K562 (cell line): ENCODE measurements at regions not wholly inside any gene's neighbourhood (a gene's known extent, or its start where the extent isn't known, plus 50 kb on each side); places are given as distances from the start of the nearest gene placed in this dataset.
A peak's percentile ranks its signal among the peaks of the same experiment; 100 is the strongest.

Experiments
- ATAC-seq: fragments of 200-7000 bp; cut with Tn5 transposase; 3 replicates; pipeline ENCODE4 v1.9.1; 2020; ENCODE audit warnings: moderate library complexity
- BruUV-seq: library from RNA; stranded (reverse); fragments of 400-500 nt; replicated peaks from 2 replicates; lab custom pipeline; 2021; lab: Mats Ljungman, UMichigan
- CTCF ChIA-PET: fragments of 300-600 bp; formaldehyde crosslinking; extraction: SDS; loops from one replicate; lab custom pipeline; 2021; ENCODE audit warnings: low intra/inter-chr PET ratio; lab: Yijun Ruan, JAX
- POLR2A ChIA-PET: fragments of 300-600, 350-650 bp; sonication (Branson Sonifier 250); formaldehyde crosslinking; extraction: SDS; loops from one replicate; lab custom pipeline; 2021; ENCODE audit warnings: antibody characterized with exemption, inconsistent platforms; lab: Yijun Ruan, JAX
- DNase-seq, 4 experiments: peaks; one replicate each; pipeline versions ENCODE4 v3.0.0 to v3.0.0-alpha.2; 2011 to 2018; ENCODE audit warnings: low spot score in 3 of 4, mixed read lengths in 3 of 4; ENCODE audit errors: extremely low read depth in 1 of 4
- FAIRE-seq: peaks from 2 replicates; lab custom pipeline; 2011; peaks lifted over from hg19 to GRCh38; lab: Jason Lieb, UNC
- H2AFZ ChIP-seq: 2 replicates; pipeline ENCODE4 v1.6.0; 2011; ENCODE audit warnings: low read depth, low read length, control low read depth, inconsistent platforms
- H3K27ac ChIP-seq: fragments of 200-600 bp; 3 replicates; pipeline ENCODE4 v1.8.0; 2011; ENCODE audit warnings: low read depth, mild to moderate bottlenecking, control low read depth, inconsistent platforms, low read length, moderate library complexity, mixed read lengths; ENCODE audit errors: extremely low read depth
- H3K27me3 ChIP-seq, 2 experiments: fragments of 300-600 bp in 1 of 2; 2 replicates in 1 of 2; 3 replicates in 1 of 2; pipeline versions ENCODE4 v1.6.0 to v1.8.0; 2011; ENCODE audit warnings: inconsistent platforms in 2 of 2, low read length in 2 of 2, mild to moderate bottlenecking in 1 of 2, mixed read lengths in 1 of 2, moderate library complexity in 1 of 2; ENCODE audit not compliant: control insufficient read depth in 2 of 2, insufficient read depth in 2 of 2
- H3K36me3 ChIP-seq: fragments of 300-600 bp; 3 replicates; pipeline ENCODE4 v1.8.0; 2011; ENCODE audit warnings: mild to moderate bottlenecking, low read length, inconsistent platforms; ENCODE audit not compliant: control insufficient read depth, insufficient read depth
- H3K4me1 ChIP-seq, 2 experiments: fragments of 200-600 bp in 1 of 2; replicated peaks in 1 of 2; 2 replicates in 1 of 2; 3 replicates in 1 of 2; pipeline versions ENCODE4 v1.5.1 to v1.8.0; 2011; ENCODE audit warnings: inconsistent platforms in 2 of 2, low read length in 2 of 2, mild to moderate bottlenecking in 1 of 2, mixed read lengths in 1 of 2, moderate library complexity in 1 of 2; ENCODE audit not compliant: control insufficient read depth in 2 of 2, insufficient read depth in 2 of 2
- H3K4me2 ChIP-seq: 2 replicates; pipeline ENCODE4 v1.6.1; 2011; ENCODE audit warnings: low read length, control low read depth, inconsistent platforms, mixed read lengths; ENCODE audit not compliant: insufficient read depth
- H3K4me3 ChIP-seq: fragments of 200-600 bp; sonication (generic), shearing (Covaris generic); 2 replicates; pipeline ENCODE4 v1.5.1; 2016; ENCODE audit warnings: control low read depth, inconsistent platforms
- H3K79me2 ChIP-seq: fragments of 200-600 bp; 3 replicates; pipeline ENCODE4 v1.8.0; 2011; ENCODE audit warnings: low read length, inconsistent platforms; ENCODE audit not compliant: control insufficient read depth, insufficient read depth
- H3K9ac ChIP-seq, 2 experiments: 2 replicates each; pipeline versions ENCODE4 v1.6.0 to v1.6.1; 2011; ENCODE audit warnings: low read depth in 2 of 2, low read length in 2 of 2, control low read depth in 1 of 2, inconsistent platforms in 1 of 2, mild to moderate bottlenecking in 1 of 2, mixed read lengths in 1 of 2; ENCODE audit not compliant: insufficient read depth in 1 of 2
- H3K9me1 ChIP-seq: one replicate; pipeline ENCODE4 v1.6.0; 2011; ENCODE audit warnings: inconsistent platforms, mild to moderate bottlenecking, low read length, moderate library complexity; ENCODE audit not compliant: control insufficient read depth, insufficient read depth
- H3K9me3 ChIP-seq: replicated peaks from 2 replicates; pipeline ENCODE4 v1.5.1; 2011; ENCODE audit warnings: low read depth, low read length, inconsistent platforms; ENCODE audit not compliant: control insufficient read depth, insufficient read depth
- H4K20me1 ChIP-seq: replicated peaks from 2 replicates; pipeline ENCODE4 v1.6.1; 2011; ENCODE audit warnings: low read length, inconsistent platforms, mixed read lengths; ENCODE audit not compliant: control insufficient read depth, insufficient read depth
- CEBPG ChIP-seq, 3 experiments: fragments of 200-800 bp in 1 of 3; sonication (Bioruptor generic) in 1 of 3; sonication (generic) in 1 of 3; formaldehyde crosslinking in 1 of 3; IDR thresholded peaks in 2 of 3; conservative IDR thresholded peaks in 1 of 3; 2 replicates each; pipeline versions ENCODE4 v1.6.1 to v1.8.0; 2016 to 2022; ENCODE audit warnings: missing compliant biosample characterization in 2 of 3, missing genetic modification characterization in 2 of 3, mild to moderate bottlenecking in 1 of 3, missing genetic modification reagents in 1 of 3
- FOXJ3 ChIP-seq: sonication (generic); formaldehyde crosslinking; IDR thresholded peaks from 2 replicates; pipeline ENCODE4 v1.4.0; 2020; ENCODE audit warnings: mild to moderate bottlenecking, missing genetic modification reagents
- HNRNPL ChIP-seq: fragments of 200-400 bp; formaldehyde crosslinking; IDR thresholded peaks from 2 replicates; pipeline ENCODE4 v1.6.1; 2017; ENCODE audit warnings: low read depth, mild to moderate bottlenecking, low read length
- PHB2 ChIP-seq: fragments of 450-650 bp; IDR thresholded peaks from 2 replicates; pipeline ENCODE4 v1.6.1; 2017; ENCODE audit warnings: low read depth
- SETDB1 ChIP-seq: IDR thresholded peaks from one replicate; pipeline ENCODE4 v1.6.1; 2012; ENCODE audit warnings: low read length, control low read depth, inconsistent platforms
- TEAD4 ChIP-seq, 2 experiments: sonication (generic) in 1 of 2; formaldehyde crosslinking in 1 of 2; IDR thresholded peaks; 2 replicates each; pipeline versions ENCODE4 v1.6.1 to v1.8.0; 2012 to 2022; ENCODE audit warnings: borderline replicate concordance in 1 of 2, inconsistent platforms in 1 of 2, low read length in 1 of 2, mild to moderate bottlenecking in 1 of 2, missing genetic modification reagents in 1 of 2
- ZNF589 ChIP-seq: fragments of 200-800 bp; sonication (Bioruptor generic); IDR thresholded peaks from 2 replicates; pipeline ENCODE4 v1.6.1; 2016; ENCODE audit warnings: low read depth, missing genetic modification characterization, missing compliant biosample characterization
- WGBS: fragments of 100-300 bp; shearing (Covaris generic); methylation state at CpG from one replicate; pipeline ENCODE4 v1.1.6; 2016; ENCODE audit warnings: low coverage, mixed read lengths; ENCODE audit not compliant: insufficient coverage; ENCODE audit errors: missing lambda C conversion rate; 5-methylcytosine and 5-hydroxymethylcytosine counted together
- in situ Hi-C: fragments of 300-500 bp; cut with MboI; formaldehyde crosslinking; loops from 4 replicates; pipeline ENCODE4 v1.15.0; 2018; ENCODE audit warnings: inconsistent platforms, mixed read lengths
- intact Hi-C: fragments of 100-400 bp; cut with micrococcal nuclease; formaldehyde crosslinking; loops from 2 replicates; pipeline ENCODE4 v1.14.2; 2022
- TF ChIP-seq, protein P1 (sequence below), 2 experiments: fragments of 450-650 bp; IDR thresholded peaks; 2 replicates each; pipeline ENCODE4 v1.6.1; 2018; ENCODE audit warnings: mild to moderate bottlenecking in 2 of 2, low read depth in 1 of 2; ENCODE audit not compliant: partially characterized antibody in 2 of 2
- TF ChIP-seq, protein P2 (sequence below): sonication (generic); formaldehyde crosslinking; IDR thresholded peaks from 2 replicates; pipeline ENCODE4 v1.8.1; 2023; ENCODE audit warnings: mild to moderate bottlenecking, missing genetic modification reagents

DNA sequence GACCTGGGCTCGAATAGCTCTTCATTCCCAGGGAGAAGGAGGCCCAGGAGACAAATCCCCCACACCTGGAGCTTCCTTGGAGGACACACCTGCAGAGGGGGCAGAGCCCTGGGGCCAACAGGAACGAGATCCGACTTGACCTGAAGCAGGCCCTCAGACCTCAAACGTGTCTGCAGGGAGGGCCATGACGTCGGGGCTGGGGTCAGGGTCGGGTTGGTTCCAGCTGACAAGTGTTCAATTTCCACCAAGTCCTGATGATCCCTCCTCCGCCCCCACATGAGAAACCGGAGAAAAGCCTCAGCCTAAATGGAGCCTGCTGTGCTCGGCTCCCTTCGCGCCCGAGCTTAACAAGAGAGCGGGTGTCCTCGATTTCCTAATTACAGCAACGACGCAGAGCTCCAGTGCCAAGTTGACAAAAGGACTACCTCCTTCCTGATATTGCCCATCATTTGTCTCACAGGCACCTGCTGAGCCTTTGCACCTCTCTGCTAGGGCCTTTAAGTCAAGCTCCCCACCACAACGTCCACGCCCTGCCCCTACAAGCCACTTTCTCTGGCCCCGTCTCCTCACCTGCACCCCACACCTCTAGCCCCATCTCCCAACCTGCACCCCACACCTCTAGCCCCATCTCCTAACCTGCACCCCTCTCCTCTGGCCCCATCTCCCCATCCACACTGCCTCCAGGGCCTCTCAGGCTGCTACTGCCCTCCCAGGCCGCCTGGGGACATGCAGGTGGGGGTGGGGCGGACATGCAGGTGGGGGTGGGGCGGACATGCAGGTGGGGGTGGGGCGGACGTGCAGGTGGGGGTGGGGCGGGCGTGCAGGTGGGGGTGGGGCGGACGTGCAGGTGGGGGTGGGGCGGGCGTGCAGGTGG, 519.4 kb downstream of the GLRX3 start:
- POLR2A ChIA-PET: no interaction called here
- FAIRE-seq (no peak), DNase-seq (peak in 2 of 4 experiments; percentile 10 to 11), ATAC-seq (0 out of 3 replicates have a peak, but pooled peaks have one; percentile 47)
- Histone ChIP-seq H4K20me1 (no peaks in the 10 kb centered on the region), H3K4me3 (no peak overlapping the region), H3K27me3 (peaks cover 0 to 3% of the 10 kb centered on the region in 2 experiments; a peak in 1 of 5 replicates), H3K36me3 (no peaks in the 10 kb centered on the region), H3K9me1 (no peaks in the 10 kb centered on the region), H2AFZ (no peak overlapping the region), H3K4me1 (no peaks in the 10 kb centered on the region), H3K27ac (no peak overlapping the region), H3K79me2 (no peaks in the 10 kb centered on the region), H3K4me2 (no peak overlapping the region), H3K9ac (no peak overlapping the region), H3K9me3 (no peaks in the 10 kb centered on the region)
- no TSS peak for BruUV-seq
- 12% methylated on average over 11 of the region's 31 CpGs for WGBS
- TF ChIP-seq, protein P1, sequence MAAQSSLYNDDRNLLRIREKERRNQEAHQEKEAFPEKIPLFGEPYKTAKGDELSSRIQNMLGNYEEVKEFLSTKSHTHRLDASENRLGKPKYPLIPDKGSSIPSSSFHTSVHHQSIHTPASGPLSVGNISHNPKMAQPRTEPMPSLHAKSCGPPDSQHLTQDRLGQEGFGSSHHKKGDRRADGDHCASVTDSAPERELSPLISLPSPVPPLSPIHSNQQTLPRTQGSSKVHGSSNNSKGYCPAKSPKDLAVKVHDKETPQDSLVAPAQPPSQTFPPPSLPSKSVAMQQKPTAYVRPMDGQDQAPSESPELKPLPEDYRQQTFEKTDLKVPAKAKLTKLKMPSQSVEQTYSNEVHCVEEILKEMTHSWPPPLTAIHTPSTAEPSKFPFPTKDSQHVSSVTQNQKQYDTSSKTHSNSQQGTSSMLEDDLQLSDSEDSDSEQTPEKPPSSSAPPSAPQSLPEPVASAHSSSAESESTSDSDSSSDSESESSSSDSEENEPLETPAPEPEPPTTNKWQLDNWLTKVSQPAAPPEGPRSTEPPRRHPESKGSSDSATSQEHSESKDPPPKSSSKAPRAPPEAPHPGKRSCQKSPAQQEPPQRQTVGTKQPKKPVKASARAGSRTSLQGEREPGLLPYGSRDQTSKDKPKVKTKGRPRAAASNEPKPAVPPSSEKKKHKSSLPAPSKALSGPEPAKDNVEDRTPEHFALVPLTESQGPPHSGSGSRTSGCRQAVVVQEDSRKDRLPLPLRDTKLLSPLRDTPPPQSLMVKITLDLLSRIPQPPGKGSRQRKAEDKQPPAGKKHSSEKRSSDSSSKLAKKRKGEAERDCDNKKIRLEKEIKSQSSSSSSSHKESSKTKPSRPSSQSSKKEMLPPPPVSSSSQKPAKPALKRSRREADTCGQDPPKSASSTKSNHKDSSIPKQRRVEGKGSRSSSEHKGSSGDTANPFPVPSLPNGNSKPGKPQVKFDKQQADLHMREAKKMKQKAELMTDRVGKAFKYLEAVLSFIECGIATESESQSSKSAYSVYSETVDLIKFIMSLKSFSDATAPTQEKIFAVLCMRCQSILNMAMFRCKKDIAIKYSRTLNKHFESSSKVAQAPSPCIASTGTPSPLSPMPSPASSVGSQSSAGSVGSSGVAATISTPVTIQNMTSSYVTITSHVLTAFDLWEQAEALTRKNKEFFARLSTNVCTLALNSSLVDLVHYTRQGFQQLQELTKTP (IDR thresholded peaks at IDR 0.05; ENCODE audit: low read depth in 1 of 2, partially characterized antibody in 2 of 2): no peak
- no peak for TF ChIP-seq PHB2
- TF ChIP-seq FOXJ3 (CRISPR knock-in tag): no peak
- TF ChIP-seq ZNF589 (CRISPR knock-in tag): no peak
- no peak for TF ChIP-seq HNRNPL
- TF ChIP-seq SETDB1: no peak
- TF ChIP-seq CEBPG (CRISPR knock-in tag; IDR thresholded peaks at IDR 0.05): no peak
- no peak for TF ChIP-seq CEBPG (tag; conservative IDR thresholded peaks at IDR 0.05 in 1 of 2, IDR thresholded peaks at IDR 0.05 in 1 of 2)
- TF ChIP-seq TEAD4 (IDR thresholded peaks at IDR 0.05; ENCODE audit: low read length): no peak
- no peak for TF ChIP-seq TEAD4 (CRISPR knock-in tag; IDR thresholded peaks at IDR 0.05; ENCODE audit: borderline replicate concordance)
- TF ChIP-seq, protein P2, sequence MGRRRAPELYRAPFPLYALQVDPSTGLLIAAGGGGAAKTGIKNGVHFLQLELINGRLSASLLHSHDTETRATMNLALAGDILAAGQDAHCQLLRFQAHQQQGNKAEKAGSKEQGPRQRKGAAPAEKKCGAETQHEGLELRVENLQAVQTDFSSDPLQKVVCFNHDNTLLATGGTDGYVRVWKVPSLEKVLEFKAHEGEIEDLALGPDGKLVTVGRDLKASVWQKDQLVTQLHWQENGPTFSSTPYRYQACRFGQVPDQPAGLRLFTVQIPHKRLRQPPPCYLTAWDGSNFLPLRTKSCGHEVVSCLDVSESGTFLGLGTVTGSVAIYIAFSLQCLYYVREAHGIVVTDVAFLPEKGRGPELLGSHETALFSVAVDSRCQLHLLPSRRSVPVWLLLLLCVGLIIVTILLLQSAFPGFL (CRISPR knock-in tag): no peak
- in situ Hi-C loops (no loop called here), intact Hi-C loops (no loop called here)
- CTCF ChIA-PET: no interaction called here
